Natural killer cell (primary cell): ENCODE measurements at regions not wholly inside any gene's neighbourhood (a gene's known extent, or its start where the extent isn't known, plus 50 kb on each side); places are given as distances from the start of the nearest gene placed in this dataset.

ENCODE experiments used
- ATAC-seq, 3 donors: fragments of 150-1000 bp in 2 of 3; fragments of 200-7000 bp in 1 of 3; cut with Tn5 transposase; 1 replicate in 1 of 3; 2 replicates in 2 of 3; pipeline ENCODE4 v1.10.0; 2021; ENCODE audit warnings: mild to moderate bottlenecking in 2 of 3, moderate library complexity in 2 of 3
- DNase-seq, 2 donors: peaks; one replicate each; pipeline versions ENCODE4 v3.0.0 to v3.0.0-alpha.2; 2013 to 2021; ENCODE audit warnings: mixed read lengths in 1 of 2
- H3K27ac ChIP-seq: one replicate; pipeline ENCODE4 v1.5.1; 2013; ENCODE audit warnings: mild to moderate bottlenecking, low read length
- H3K27me3 ChIP-seq: one replicate; pipeline ENCODE4 v1.6.1; 2013; ENCODE audit warnings: low read length; ENCODE audit not compliant: control insufficient read depth, insufficient read depth
- H3K36me3 ChIP-seq: one replicate; pipeline ENCODE4 v1.6.1; 2013; ENCODE audit warnings: low read length; ENCODE audit not compliant: control insufficient read depth, insufficient read depth
- H3K4me1 ChIP-seq: one replicate; pipeline ENCODE4 v1.6.1; 2013; ENCODE audit warnings: low read length; ENCODE audit not compliant: control insufficient read depth, insufficient read depth
- H3K4me3 ChIP-seq: one replicate; pipeline ENCODE4 v1.5.1; 2013; ENCODE audit warnings: low read length
- H3K9me3 ChIP-seq: one replicate; pipeline ENCODE4 v1.6.1; 2013; ENCODE audit warnings: low read length; ENCODE audit not compliant: control insufficient read depth, insufficient read depth
- H3K27ac Mint-ChIP-seq, 2 donors: one replicate each; pipeline ENCODE4 v1.8.0; 2022; ENCODE audit warnings: mild to moderate bottlenecking in 2 of 2, mixed read lengths in 2 of 2, moderate library complexity in 1 of 2
- H3K27me3 Mint-ChIP-seq, 2 donors: one replicate each; pipeline ENCODE4 v1.8.0; 2022; ENCODE audit warnings: low read depth in 2 of 2, mixed read lengths in 2 of 2
- H3K36me3 Mint-ChIP-seq: one replicate; pipeline ENCODE4 v1.8.0; 2022; ENCODE audit warnings: mixed read lengths
- H3K4me1 Mint-ChIP-seq, 2 donors: one replicate each; pipeline ENCODE4 v1.8.0; 2022; ENCODE audit warnings: mixed read lengths in 2 of 2
- H3K4me3 Mint-ChIP-seq: one replicate; pipeline ENCODE4 v1.8.0; 2022; ENCODE audit warnings: mild to moderate bottlenecking, moderate library complexity, mixed read lengths
- H3K9me3 Mint-ChIP-seq, 2 donors: one replicate each; pipeline ENCODE4 v1.8.0; 2022; ENCODE audit warnings: mixed read lengths in 2 of 2
- WGBS: methylation state at CpG from one replicate; pipeline ENCODE4 v1.1.7; 2013; ENCODE audit warnings: missing lambda C conversion rate; ENCODE audit not compliant: insufficient coverage; 5-methylcytosine and 5-hydroxymethylcytosine counted together
- intact Hi-C: fragments of 100-400 bp; cut with micrococcal nuclease; formaldehyde crosslinking; loops from one replicate; pipeline ENCODE4 v1.14.2; 2022
- TF ChIP-seq, protein P1 (sequence below): fragments of 200-600 bp; IDR thresholded peaks from one replicate; pipeline ENCODE4 v1.8.0; 2022; ENCODE audit warnings: antibody characterized with exemption

- H3K4me1 ChIP-seq: no peaks in the 10 kb centered on the region
- no peaks in the 10 kb centered on the region for H3K9me3 ChIP-seq
- H3K36me3 ChIP-seq: no peaks in the 10 kb centered on the region
- Mint-ChIP-seq H3K4me1 (no peaks in the 10 kb centered on the region), H3K27ac (no peak overlapping the region), H3K27me3 (peaks cover 6 to 44% of the 10 kb centered on the region in 2 donors), H3K4me3 (no peak overlapping the region), H3K36me3 (no peaks in the 10 kb centered on the region), H3K9me3 (no peaks in the 10 kb centered on the region)
- no peak for DNase-seq
- intact Hi-C loops: no loop called here
- TF ChIP-seq, protein P1, sequence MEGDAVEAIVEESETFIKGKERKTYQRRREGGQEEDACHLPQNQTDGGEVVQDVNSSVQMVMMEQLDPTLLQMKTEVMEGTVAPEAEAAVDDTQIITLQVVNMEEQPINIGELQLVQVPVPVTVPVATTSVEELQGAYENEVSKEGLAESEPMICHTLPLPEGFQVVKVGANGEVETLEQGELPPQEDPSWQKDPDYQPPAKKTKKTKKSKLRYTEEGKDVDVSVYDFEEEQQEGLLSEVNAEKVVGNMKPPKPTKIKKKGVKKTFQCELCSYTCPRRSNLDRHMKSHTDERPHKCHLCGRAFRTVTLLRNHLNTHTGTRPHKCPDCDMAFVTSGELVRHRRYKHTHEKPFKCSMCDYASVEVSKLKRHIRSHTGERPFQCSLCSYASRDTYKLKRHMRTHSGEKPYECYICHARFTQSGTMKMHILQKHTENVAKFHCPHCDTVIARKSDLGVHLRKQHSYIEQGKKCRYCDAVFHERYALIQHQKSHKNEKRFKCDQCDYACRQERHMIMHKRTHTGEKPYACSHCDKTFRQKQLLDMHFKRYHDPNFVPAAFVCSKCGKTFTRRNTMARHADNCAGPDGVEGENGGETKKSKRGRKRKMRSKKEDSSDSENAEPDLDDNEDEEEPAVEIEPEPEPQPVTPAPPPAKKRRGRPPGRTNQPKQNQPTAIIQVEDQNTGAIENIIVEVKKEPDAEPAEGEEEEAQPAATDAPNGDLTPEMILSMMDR: no peak
- H3K4me3 ChIP-seq: no peak overlapping the region
- peaks cover 3% of the 10 kb centered on the region for H3K27me3 ChIP-seq
- ATAC-seq: no peak
- no peak overlapping the region for H3K27ac ChIP-seq
- WGBS: 78% methylated on average over 2 of the region's 2 CpGs
Observed at GRCh38 chr9:90464978-90465377, 177.6 kb downstream of the DIRAS2 start.

DNA sequence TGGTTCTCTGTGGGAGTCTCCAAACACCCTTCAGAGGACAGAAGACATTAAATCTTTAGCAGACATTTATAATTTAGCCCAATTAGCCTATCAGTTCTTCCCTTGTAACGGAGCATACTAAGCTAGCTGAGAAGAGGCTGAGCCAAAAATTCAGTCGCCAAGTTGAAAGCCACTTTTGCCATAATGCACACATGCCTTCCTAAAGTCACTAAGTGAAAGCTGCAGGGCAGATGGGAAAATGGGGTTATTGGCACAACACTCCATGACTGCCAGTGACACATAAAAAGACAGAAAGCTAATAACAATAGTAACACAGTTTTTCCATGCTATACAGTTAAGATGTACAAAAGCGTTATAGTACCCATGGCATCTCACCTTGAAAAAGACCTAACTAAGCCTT, 176.2 kb downstream of the DIRAS2 start:
- no peaks in the 10 kb centered on the region for H3K9me3 ChIP-seq
- no peaks in the 10 kb centered on the region for H3K36me3 Mint-ChIP-seq
- WGBS: 87% methylated on average over 3 of the region's 3 CpGs
- no peak for DNase-seq
- no peaks in the 10 kb centered on the region for H3K36me3 ChIP-seq
- no peaks in the 10 kb centered on the region for H3K4me1 ChIP-seq
- H3K4me3 ChIP-seq: no peak overlapping the region
- H3K27ac ChIP-seq: no peak overlapping the region
- H3K27ac Mint-ChIP-seq: no peak overlapping the region
- no peaks in the 10 kb centered on the region for H3K4me1 Mint-ChIP-seq
- H3K27me3 ChIP-seq: peaks cover 3% of the 10 kb centered on the region
- intact Hi-C loops: no loop called here
- ATAC-seq: no peak
- no peak overlapping the region for H3K4me3 Mint-ChIP-seq
- TF ChIP-seq, protein P1: no peak
- no peaks in the 10 kb centered on the region for H3K9me3 Mint-ChIP-seq
- peaks cover 8 to 43% of the 10 kb centered on the region in 2 donors for H3K27me3 Mint-ChIP-seq

DNA sequence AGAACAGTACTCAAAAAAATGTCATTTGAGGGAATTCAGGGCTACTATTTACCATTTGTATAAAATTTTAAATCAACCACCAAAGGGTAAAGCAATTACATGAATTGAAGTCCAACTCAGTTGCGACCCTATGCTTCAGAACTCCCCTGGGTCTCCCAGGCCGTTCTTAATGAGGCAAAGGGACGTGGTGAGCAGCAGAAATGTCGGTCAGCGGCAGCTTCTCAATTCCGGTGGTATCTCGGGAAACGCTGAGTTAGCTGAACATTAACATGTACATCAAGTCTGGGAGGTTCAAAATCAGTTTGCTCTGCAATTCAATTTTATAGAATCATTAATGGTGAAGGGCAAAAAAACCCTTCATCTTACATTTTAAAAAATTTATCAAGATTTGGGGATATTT, 173.2 kb downstream of the DIRAS2 start:
- intact Hi-C loops: no loop called here
- Histone ChIP-seq H3K9me3 (no peaks in the 10 kb centered on the region), H3K4me3 (no peak overlapping the region), H3K27me3 (peaks cover 3% of the 10 kb centered on the region), H3K36me3 (no peaks in the 10 kb centered on the region), H3K4me1 (no peaks in the 10 kb centered on the region), H3K27ac (no peak overlapping the region)
- H3K4me1 Mint-ChIP-seq: no peaks in the 10 kb centered on the region
- H3K27me3 Mint-ChIP-seq: peaks cover 6 to 43% of the 10 kb centered on the region in 2 donors
- DNase-seq (no peak), ATAC-seq (no peak)
- no peak overlapping the region for H3K27ac Mint-ChIP-seq
- H3K36me3 Mint-ChIP-seq: no peaks in the 10 kb centered on the region
- H3K4me3 Mint-ChIP-seq: no peak overlapping the region
- TF ChIP-seq, protein P1: no peak
- no peaks in the 10 kb centered on the region for H3K9me3 Mint-ChIP-seq
- WGBS: 89% methylated on average over 8 of the region's 8 CpGs

DNA sequence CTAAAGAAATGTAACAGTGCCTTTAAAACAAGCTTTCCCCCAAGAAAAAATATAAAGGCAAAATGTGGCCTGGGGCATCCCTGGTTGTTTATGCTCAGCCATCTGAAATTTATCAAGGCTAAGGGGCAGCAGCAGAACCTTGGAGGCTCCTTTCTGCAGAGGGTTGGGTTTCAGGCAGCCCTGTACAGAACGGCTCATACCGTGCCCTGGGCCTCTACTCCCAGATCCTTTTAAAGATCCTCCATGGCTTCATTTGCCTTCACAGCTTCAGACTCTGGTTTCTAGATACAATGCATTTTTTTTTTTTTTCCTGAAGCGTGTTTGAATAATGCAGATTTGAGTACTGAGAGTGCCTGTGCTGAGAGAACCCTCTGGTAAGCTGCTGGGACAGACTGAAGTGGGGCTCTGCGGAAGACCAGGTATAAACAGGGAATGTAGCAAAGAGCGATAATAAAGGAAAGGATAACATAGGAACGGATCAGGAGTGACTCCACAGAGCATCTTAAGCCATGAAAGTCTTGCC, 172.7 kb downstream of the DIRAS2 start:
- H3K4me3 Mint-ChIP-seq: no peak overlapping the region
- no peaks in the 10 kb centered on the region for H3K9me3 Mint-ChIP-seq
- H3K4me1 ChIP-seq: no peaks in the 10 kb centered on the region
- H3K27me3 ChIP-seq: peaks cover 3% of the 10 kb centered on the region
- H3K9me3 ChIP-seq: no peaks in the 10 kb centered on the region
- no peaks in the 10 kb centered on the region for H3K4me1 Mint-ChIP-seq
- TF ChIP-seq, protein P1: no peak
- ATAC-seq: no peak
- H3K4me3 ChIP-seq: no peak overlapping the region
- intact Hi-C loops: no loop called here
- no peaks in the 10 kb centered on the region for H3K36me3 Mint-ChIP-seq
- no peak overlapping the region for H3K27ac Mint-ChIP-seq
- no peaks in the 10 kb centered on the region for H3K36me3 ChIP-seq
- WGBS: 94% methylated on average over 6 of the region's 6 CpGs
- peaks cover 6 to 38% of the 10 kb centered on the region in 2 donors for H3K27me3 Mint-ChIP-seq
- DNase-seq: no peak
- no peak overlapping the region for H3K27ac ChIP-seq
